NOMO-1 treated with dmso at 0.1 percent for 144 hours (cell line): ENCODE measurements at regions not wholly inside any gene's neighbourhood (a gene's known extent, or its start where the extent isn't known, plus 50 kb on each side); places are given as distances from the start of the nearest gene placed in this dataset.

Source experiments
- DNase-seq: peaks from one replicate; lab custom pipeline; 2025; ENCODE audit not compliant: unreplicated experiment; lab: John Stamatoyannopoulos, UW

DNA sequence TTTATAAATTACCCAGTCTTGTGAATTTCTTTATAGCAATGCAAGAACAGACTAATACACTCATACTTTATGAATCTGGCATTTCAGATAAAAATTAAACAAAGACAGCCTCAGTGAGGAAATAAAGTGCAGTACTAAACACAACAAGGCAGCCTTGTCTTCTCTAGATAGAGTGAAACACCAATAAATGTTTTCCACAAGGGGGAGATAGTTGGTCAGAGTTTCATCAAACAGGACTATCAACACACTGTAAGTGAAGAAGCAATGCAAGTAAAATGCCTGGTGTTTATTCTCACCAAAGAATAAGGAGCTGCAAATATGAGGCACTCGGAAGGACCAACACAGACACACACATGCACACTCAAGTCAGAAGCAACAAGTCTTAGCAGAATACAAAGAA, 62.8 kb downstream of the FAM9B start:
- DNase-seq = no peak

DNA sequence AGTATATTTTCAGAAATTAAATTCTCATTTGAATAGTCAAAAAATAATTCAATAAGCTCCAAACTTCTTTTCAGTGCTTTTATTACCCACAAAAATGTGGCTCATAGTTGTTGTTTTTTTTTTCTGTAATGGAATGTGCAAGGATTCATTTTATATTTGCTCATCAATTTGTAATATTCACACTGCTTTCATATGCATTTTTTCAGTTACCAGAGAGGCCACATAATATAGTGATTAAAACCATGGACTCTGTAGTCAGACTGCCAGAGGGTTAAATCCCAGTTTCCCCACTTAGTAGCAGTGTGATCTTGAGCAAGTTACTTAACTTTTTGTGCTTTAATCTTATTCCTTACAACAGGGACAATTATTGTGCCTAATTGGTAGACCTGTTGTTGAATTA, 64.5 kb downstream of the FAM9B start:
- no peak for DNase-seq

DNA sequence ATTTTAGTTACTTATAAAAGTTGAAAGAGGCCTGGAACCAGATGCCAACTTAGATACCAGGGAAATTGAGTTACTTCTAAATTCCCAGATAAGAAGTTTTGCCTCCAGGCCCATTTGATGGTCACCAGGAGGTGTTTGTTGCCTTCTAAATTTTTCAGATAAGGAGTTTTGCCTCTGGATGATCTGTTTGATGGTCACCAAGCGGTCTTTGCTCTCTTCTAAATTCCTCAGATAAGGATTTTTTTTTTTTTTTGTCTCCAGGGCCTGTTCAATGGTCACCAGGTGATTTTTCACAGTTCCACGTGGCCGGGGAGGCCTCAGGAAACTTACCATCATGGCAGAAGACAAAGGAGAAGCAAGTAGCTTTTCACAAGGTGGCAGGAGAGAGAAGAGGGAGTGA, 66.5 kb downstream of the FAM9B start:
- no peak for DNase-seq

DNA sequence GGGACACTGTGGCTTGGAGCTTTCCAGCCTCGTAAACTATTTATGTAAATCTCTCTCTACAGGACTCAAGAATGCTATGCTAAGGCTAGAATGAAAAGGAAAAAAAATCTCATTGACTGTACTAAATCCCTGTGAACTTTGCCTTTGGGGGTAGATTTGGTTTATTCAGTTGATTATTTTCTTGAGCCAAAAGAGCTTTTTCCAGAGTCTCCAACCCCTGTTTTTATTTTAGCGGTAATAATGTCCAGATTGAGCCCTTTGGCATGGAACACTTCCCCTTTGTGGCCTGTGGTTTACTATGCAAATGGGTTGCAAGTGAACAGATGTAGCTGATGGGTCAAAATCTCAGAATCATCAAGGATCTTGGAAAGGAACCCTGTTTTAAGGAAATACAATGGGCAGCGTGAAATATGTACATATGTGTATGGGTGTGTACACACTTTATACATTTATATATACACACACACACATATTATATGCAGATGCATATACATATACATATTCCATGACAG, 72.9 kb downstream of the FAM9B start:
- DNase-seq = peak; percentile 48

DNA sequence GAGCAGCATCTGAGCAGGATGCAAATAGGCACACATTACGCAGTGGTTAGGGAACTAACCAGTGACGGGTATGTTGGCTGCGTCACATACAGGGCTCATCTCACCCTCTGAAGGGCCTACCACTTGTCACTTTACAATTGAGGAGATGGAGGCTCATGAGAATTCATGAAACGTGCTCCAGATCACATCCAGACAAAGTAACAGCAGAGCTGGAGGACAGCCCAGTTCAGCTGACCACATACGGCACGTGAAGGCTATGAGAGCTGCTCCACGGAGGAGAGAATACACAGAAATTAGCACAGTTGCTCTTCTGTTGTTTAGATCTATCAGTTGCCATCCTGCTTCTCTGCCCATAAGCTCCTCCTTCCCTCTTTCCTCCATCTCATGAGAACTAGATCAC, 78.4 kb downstream of the FAM9B start:
- no peak for DNase-seq

DNA sequence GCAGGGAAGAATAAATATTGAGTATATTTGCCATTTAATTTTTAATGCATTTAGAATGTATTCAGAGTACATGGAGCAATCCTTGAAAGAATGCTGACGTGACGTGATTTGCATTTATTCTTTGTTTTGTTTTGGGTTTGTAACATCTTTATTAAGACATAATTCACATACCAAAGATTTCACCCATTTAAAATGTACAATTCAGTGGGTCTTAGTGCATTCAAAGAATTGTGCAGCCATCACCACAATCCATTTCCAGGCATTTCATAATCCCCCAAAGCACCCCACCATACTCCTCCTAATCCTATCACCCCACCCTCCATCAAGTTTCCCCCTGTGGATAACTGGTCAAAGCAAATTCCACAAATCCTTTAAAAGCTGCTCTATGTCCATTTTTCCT, 87.4 kb downstream of the FAM9B start:
- no peak for DNase-seq

DNA sequence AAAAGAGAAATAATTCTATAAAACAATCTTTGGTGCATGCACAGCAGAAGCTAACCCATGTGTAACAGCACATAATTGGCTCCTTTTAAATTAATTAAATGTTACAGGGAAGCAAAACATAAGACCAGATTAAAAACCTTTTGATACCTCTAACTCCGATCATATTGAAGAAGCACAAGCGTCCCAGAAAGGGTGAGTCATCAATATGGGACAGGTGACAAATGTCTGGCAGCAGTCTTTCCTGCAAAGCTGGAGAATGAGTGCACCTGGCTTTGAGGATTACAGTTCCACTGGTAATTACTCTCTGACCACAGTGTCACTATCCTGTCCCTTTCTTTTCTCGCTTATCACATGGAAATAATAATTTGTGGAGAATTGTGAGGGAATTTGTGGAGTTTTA, 94.6 kb downstream of the FAM9B start:
- no peak for DNase-seq

DNA sequence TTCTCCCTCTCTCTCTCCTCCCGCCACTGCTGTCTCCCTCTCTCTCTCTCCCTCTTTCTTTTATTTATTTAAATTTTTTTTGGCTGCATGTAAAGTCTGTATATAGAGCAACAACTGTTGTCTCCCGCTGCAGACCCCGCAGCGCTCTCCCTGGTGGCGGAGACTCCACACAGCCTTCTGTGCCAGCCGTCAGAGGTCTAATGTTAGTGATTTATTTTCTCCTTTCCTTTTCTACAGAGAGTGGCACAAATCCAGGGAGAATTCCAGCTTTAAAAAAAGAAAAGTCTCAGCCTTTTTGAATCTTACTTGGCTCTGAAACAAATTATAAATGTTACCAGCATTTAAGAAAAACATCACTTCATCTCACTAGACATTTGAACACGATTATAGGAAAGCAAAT, 106.2 kb downstream of the FAM9B start:
- DNase-seq = no peak

DNA sequence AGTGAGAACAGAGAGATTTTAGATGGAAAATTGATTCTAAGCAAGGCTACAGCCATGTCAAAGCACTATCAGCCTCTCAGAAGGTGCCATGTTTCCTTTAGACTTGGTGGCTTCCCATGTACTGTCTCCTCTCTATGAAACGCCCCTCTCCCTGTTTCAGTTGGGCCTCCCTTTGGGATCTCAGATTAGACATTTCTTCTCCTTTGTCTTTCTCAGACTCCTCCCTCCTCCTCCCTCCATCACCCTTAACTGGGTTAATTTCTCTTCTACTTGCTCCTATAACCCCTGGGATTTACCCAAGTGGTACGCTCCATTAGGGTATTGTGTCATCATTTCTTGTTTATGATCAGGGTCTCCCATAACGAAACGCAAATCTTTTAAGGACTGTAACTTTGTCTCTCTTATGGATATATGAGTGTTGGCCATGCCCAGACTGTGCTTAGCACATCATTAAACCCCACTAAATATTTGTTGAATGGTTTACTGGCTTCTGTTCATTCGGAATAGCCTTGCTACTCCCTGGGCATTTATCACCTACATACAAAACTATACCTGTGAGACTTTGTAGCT, 106.8 kb downstream of the FAM9B start:
- DNase-seq = no peak

DNA sequence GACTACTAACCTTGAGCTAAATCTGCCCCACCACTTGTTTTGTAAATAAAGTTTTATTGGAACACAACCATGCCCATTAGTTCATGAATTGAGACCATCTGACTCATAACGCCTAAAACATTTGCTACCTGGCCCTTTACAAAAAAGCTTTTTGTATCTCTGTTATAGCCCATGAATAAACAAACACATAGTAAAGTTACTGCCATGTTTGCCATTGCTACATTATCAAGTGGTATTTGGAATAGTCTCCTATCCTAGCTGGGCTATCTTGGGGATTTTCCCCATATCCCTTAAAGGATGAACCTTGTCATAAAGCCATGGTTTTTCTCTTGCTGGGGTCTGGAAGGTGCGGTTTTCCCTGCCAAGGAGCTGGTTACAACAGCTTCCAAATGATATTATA, 112.3 kb downstream of the FAM9B start:
- DNase-seq = no peak

DNA sequence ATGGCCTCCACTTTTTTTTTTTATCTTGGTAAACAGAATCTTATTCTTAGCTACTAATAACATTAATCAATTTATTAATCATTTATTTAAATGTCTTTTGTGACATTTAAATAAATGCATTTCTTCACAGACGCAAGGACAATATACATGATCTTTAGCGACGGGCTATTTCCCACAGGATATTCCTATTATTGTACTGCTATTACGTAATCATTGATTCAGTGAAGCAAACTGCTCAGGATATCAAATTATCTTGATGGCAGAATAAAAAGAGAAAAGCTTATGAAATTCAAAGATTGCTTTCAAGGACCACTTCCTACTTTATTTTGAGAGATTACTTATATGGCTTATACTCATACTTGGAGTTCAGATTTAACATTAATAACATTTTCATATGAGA, 114.1 kb downstream of the FAM9B start:
- DNase-seq = no peak

DNA sequence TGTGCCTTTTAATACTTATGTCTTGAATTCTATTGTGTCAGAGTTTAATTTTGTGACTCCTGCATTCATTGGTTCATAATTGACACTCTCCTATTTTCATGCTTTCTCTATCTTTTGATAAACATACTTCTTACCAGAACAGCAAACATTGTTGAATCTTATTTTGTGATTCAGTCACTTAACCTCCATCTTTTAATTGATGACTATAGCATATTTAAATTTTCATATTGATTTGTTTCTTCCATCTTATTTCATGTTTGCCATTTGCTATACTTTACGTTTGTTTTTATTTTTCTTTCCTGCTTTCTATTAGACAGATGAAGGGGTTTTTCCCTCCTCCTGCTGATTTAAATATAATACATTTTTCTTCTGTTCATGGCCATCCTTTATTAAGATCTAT, 115.5 kb upstream of the FAM9A start:
- no peak for DNase-seq

DNA sequence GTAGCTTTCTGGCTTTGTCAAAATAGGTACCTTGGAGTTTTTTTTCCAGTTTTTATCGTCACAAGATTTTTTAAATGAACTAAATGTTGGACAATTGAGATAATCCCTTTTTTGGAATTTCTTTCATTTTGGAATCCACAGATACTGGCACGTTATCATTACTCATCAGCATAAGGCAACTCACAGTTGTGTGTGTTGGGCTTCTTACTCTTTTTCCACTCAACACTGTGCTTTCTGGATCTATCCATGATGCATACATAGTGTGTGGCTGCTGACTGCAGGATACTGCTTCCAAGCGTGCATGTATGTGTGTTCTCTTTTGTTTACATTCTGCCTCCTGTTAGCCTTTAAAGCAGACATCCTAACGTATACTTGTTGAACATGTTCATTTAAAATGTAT, 113.5 kb upstream of the FAM9A start:
- DNase-seq = no peak

DNA sequence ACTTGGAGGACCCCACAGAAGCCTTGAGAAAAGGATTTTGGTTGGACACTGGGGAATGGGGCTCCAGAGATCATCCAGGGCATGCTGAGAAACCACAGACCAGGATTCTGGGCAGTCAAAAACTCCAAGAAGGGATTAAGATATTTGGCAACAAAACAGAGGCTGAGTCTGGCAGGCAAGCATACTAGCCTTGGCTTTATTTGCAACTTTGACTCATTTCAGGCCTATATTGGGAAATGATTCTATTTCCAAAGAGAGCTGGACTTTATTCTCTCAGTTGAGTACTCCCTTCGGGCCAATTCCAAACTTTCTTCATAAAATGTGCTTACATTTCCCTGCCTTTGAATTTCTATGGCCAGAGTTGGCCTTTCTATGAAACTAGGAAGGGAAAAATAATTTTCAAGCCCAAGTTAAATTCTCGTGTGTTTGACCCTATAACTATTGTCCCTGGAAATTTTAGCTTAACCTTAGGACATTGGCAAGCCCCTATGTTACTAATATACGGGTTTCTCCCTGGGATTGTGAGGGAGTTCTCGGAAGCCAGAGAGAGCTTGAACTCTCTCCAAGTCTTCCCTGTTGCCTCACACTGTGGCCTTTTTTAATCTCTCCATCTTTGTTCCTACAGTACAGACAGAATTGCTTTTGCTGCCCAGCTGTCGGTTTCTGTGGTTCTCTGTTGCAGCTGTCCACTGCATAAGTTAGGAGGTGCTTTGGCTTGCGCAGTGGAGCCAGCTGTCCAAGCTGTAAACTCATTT, 112.6 kb upstream of the FAM9A start:
- no peak for DNase-seq

DNA sequence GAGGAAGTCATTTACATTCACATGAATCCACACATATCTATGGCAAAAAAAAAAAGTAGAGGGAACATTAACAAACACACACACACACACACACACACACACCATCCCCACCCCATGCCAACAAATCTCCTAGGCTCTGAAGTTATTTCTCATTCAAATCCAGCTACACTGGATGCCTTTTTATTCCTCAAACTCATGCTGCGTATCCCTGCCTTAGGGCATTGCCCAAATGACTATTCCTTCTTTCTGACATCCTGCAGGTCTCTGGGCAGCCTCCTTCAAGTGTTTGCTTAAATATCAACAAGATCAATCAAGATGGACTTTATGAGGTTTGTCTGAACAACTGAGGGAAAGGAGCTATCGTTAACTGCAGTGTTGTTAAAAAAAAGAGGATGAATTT, 106.5 kb upstream of the FAM9A start:
- DNase-seq = no peak

DNA sequence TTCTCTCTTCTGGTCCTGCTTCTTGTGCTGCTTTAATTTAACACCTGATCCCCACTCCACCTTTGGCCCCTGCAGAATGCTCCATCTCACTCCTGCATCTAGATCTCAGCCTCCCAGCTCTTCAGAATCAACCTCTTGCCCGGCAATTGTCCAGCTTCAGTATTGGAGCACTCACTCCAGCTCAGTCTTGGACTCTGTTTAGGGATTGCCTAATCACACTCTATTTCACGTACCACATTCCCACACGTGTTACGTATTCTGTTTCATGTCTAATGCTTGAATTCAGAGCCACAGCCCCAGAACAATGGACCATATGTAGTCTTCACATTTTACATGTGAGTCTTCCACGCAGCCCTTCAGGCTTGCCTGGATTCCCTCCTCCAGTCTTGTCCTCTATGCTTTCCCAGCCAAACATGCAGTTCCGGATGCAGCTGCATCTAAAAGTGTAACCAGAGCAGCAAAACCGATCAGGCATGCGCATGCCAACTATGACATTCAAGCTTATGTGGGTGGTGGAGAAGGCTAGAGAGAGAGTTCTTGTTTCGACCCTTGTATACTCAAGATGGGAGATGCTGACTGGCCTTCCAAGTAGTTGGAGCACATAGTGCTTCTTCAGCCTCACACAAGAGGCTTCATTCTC, 105.2 kb upstream of the FAM9A start:
- no peak for DNase-seq

DNA sequence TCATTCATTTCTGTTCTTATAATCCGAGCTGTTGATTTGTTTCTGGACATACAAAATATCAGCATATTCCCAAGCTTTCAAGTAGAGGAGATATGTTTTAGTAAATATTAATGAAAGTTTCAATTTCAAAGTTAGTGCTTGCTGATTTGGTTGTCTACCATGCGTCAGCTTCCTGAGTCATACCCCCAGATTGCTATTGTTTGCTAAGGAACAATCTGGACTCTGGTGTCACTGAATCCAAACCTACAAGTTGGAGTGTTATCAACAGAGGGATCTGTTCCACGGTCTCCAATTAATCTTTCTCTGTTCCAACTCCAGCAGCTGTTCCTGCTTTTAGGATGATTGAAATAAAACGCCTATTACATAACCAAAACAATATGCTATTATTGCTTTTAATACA, 96.1 kb upstream of the FAM9A start:
- no peak for DNase-seq

DNA sequence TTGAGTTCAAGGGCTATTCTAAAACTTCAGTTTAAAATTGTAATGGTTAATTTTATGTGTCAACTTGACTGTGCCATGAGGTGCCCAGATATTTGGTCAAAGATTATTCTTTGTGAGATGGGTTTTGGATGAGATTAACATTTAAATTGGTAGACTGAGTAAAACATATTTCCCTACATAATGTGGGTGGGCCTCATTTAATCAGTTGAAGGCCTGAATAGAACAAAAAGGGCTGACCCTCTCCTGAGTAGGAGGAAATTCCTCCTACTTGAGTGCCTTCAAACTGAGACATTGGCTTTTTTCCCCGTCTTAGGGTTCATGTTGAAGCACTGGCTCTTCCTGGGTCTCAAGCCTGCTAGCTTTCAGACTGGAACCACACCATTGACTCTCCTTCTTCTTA, 89.6 kb upstream of the FAM9A start:
- DNase-seq = no peak

DNA sequence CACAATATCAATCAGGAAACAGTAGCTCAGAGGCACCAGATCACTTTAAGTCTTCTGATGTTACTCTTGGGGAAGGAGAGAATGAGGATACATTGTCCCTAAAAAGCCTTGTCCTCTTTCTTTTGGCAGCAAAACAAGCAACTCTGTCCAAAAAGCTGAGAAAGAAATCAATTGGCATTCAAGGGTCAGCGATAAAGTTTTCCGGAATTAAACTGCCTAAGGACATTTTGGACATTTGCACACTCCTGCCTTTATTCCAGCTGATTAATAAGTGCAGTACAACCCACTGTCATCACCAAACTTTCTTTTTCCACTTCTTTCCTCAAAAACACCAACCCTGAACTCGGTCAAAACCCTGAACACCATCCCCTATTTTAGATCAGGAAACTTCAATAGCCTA, 85.8 kb upstream of the FAM9A start:
- DNase-seq = no peak

DNA sequence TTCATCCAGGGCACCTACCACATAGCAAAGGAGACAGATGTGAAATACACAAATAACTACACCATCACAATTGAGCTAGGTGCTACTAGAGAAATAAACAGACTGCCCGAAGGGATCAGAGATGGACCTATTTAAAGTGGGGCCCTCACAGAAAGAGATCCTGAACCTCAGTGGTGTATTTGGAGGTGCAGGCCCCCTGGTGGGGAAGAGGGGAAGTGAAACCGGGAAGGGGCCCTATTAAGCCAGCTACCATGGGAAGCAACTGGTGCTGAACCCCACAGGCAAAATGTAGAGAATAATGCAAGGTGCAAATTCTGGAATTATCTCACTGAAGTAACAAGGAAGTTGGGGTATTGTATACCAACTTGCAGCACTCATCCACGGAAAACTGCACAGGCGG, 78.6 kb upstream of the FAM9A start:
- no peak for DNase-seq

DNA sequence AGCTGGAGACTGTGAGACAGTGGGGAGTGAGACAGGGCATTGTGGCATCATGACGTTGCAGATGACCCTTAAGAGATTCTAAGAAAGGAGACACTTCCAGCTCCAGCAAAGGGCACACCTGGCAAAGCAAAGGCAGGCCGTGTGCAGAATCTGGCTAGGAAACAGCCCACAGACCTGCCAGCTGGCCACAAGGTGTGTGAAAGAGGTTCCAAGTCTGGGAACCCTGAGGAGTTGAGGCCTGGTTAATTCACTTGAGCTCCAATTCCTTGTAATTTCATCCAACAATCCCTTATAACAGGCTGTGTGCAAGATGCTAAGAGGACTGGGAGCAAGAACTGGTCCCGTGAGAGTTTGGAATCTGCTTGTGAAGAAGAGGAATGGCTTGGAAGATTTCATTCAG, 72.8 kb upstream of the FAM9A start:
- DNase-seq = no peak

DNA sequence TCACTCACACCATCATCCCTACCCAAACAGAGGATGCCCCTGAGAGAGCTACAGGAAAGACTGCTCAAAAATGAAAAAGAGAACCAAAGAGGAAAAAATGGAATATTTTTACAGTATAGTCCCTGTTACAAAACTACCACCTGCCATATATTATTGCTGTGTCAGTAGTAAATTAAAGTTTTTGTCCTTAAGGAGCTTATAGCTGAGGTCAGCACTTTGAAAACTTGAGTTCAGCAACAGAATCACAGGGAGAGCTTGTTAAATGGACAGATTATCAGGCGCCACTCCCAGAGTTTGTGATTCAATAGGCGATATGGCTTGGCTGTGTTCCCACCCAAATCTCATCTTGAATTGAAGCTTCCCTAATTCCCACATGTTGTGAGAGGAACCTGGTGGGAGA, 71.9 kb upstream of the FAM9A start:
- no peak for DNase-seq

DNA sequence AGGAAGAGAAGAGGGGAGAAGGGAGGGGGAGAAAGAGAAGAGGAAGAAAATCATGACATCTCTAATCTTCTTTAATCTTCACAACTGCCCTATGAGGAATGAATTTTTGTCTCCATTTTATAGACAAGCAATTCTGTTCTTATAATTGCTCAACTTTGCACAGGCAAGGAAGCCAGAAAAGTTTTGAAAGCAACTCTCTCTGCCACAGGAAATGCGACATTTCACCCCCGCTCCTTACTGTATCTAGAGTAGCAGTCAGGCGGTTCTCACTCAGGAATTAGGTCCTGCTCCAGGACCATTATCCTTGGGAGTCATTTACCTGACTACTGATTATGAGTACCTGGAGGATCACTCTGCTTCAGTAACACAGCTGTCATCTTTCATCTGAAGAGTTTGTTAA, 69.2 kb upstream of the FAM9A start:
- DNase-seq = no peak
